Neural progenitor cell (in vitro differentiated cells): ENCODE measurements at regions not wholly inside any gene's neighbourhood (a gene's known extent, or its start where the extent isn't known, plus 50 kb on each side); places are given as distances from the start of the nearest gene placed in this dataset.
"Not testable (repeated sequence)": the region's sequence is repeated elsewhere in the genome, so short reads cannot be mapped to it uniquely, and the experiment has no call there.

ENCODE experiments used
- CTCF ChIP-seq: fragments of 200-600 bp; sonication (generic); IDR thresholded peaks from 2 replicates; pipeline ENCODE4 v1.5.1; 2017; ENCODE audit warnings: antibody characterized with exemption, mild to moderate bottlenecking
- EZH2 ChIP-seq: fragments of 200-600 bp; sonication (generic); IDR thresholded peaks from 2 replicates; pipeline ENCODE4 v1.6.1; 2017; ENCODE audit warnings: antibody characterized with exemption, mild to moderate bottlenecking, moderate library complexity
- EZH2phosphoT487 ChIP-seq: fragments of 200-600 bp; sonication (generic); IDR thresholded peaks from 2 replicates; pipeline ENCODE4 v1.6.1; 2017; ENCODE audit warnings: antibody characterized with exemption

- TF ChIP-seq CTCF, EZH2, EZH2phosphoT487: not testable (repeated sequence)
These were observed 1671.7 kb downstream of the EFNA5 start for GRCh38 chr5:105998991-105999390.
